ENCODE measurements at regions not wholly inside any gene's neighbourhood (a gene's known extent, or its start where the extent isn't known, plus 50 kb on each side); places are given as distances from the start of the nearest gene placed in this dataset.

- DNase-seq = no peak
These were observed 146.6 kb downstream of the AASDH start for GRCh38 chr4:56240554-56241174.

DNA sequence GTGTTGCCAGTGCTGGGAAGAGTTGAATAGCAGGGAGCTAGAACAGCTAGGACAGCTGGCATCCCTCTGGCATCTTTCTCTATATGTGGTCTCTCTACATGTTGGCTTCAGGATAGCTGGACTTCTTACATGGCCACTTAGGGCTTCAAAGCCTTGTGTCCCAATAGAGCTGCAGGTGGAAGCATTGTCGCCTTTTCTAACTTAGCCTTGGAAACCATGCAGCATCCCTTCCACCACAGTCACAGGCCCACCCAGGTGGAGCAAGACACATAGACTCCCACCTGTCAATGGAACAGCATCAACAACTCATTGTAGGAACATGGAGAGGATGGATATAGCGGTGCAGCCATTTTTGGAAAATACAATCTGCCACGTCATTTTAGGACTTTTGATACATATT is 149.0 kb downstream of the AASDH start:
- DNase-seq = no peak

GRCh38 chr4:56235725-56236124 is 151.6 kb downstream of the AASDH start:
- DNase-seq = no peak

DNA sequence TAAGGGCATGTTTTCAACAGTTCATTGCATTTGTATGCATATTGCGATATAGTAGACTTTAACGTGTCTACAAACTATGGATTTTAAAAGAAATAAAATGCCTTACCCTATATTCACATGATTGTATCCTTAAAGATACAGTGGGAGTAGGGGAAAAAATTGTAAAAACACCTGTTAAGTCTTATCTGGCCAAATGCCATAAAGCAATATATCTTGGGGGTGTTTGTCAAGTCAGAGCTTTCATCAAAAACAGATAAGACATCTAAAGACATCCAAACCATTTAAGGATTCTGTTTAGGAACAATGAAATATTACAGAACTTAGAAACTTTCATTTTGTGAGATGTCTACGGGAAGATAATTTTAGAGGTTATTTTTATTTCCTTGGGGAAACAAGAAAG is 152.3 kb downstream of the AASDH start:
- no peak for DNase-seq

GRCh38 chr4:56234098-56234497 is 153.2 kb downstream of the AASDH start:
- no peak for DNase-seq

GRCh38 chr4:56231410-56231809 is 155.9 kb downstream of the AASDH start:
- DNase-seq = no peak

DNA sequence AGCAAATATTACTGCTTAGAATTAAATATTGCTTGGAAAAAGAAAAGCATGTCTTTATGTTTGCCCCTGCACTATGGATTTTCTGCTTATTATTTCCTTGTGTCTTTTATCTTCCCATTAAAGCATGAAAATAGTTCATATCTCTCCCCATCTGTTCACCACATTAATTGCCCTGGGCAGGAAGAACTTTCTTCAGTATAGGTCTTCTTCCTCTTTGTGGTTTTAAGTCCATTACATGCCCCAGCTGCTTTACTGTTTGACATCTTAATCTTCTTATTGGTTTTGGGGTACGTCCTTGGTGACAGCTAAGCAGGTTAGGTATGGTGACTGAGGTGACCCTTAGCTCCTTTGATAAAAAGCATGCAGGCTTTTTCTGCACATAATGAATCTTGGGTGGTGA is 157.3 kb downstream of the AASDH start:
- DNase-seq = no peak

DNA sequence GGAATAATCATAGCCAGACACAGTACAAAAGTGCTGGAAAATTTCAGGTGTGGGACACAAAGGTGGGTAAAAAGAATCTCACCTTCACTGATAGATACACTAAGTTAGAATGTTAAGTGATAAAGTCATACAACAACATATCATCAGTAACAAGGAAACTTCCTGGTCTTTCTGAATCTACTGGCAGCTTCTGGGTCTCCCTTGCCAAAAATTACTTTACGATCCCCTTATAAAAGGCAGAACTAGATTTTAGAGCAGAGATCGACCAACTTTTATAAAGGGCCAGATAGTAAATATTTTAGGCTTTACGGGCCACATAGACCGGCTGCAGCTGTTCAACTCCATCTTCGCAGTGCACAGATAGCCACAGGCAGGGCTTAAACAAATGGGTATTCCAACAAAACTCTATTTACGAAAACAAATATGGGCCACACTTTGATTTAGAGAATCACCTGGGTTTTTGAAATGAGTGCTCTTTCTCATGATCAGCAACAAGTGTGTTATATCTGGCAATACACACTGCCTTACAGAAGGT is 159.9 kb downstream of the AASDH start:
- no peak for DNase-seq

- no peak for DNase-seq
These were observed 160.7 kb downstream of the AASDH start for GRCh38 chr4:56226579-56226978.

DNA sequence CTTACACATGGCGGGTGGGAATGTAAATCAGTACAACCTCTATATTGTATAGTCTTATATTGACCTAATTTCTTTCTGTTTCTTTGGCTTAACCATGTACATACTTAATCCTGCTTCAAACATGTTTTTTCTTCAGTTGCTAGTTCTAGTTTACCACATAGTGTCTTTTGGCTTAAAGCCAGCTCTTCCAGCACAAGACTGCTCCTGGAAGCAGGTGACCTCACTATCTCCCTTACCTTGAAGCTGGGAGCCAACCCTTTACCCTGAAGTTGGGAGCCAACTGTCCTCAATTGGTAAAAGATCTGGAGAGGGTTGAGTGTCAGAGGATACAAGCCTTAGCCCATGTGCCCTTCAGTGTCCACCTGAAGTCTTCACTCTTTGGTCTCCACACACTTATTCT is 162.7 kb downstream of the AASDH start:
- no peak for DNase-seq

- DNase-seq = no peak
These were observed 164.8 kb downstream of the AASDH start for GRCh38 chr4:56222514-56222913.

- no peak for DNase-seq
These were observed 167.0 kb downstream of the AASDH start for GRCh38 chr4:56220261-56220660.

GRCh38 chr4:56219447-56219846 is 167.8 kb downstream of the AASDH start:
- no peak for DNase-seq

GRCh38 chr4:56218230-56218895 is 168.9 kb downstream of the AASDH start:
- DNase-seq = no peak

GRCh38 chr4:56217343-56217890 is 169.9 kb downstream of the AASDH start:
- no peak for DNase-seq

- DNase-seq = peak; percentile 4
These were observed 171.4 kb downstream of the AASDH start for GRCh38 chr4:56215901-56216300.

GRCh38 chr4:56215141-56215783 is 172.0 kb downstream of the AASDH start:
- no peak for DNase-seq

GRCh38 chr4:56213543-56213942 is 173.7 kb downstream of the AASDH start:
- no peak for DNase-seq

GRCh38 chr4:56212774-56213173 is 174.5 kb downstream of the AASDH start:
- no peak for DNase-seq

DNA sequence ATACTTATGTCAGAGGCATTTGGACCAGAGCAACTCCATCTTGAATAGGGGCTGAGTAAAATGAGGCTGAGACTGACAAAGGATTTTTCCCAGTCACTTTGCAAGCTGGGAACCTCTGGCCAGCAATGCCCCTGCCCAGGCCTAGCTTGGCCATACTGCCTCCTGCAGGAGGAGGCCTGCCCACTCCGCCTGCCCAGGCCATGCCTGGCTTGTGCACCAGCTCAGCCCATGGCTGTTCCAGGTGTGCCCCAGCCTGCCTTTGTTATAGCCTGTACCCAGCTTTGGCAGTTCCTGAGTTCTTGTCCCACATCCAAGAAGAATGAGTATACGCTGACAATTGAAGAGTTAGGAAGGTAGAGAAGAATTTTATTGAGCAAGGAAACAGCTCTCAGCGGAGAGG is 176.1 kb downstream of the AASDH start:
- no peak for DNase-seq

DNA sequence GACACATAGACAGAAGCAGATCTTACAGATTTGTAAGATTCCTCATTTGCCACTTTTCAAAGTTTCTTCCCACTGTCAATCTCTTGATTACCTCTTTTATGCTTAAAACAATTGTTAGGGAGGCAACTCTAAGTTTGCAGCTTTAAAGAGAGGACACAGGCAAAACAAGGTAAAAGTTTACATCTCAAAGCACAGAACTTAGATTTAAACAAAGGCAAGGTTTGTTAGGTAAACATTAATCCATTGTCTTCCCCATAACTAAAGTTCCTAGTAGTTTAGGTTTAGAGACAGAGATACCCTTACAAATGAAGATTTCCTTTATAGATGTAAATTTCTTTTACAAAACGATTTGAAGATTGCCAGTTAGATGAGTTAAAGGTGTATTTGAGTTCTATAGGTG is 176.9 kb downstream of the AASDH start:
- no peak for DNase-seq

DNA sequence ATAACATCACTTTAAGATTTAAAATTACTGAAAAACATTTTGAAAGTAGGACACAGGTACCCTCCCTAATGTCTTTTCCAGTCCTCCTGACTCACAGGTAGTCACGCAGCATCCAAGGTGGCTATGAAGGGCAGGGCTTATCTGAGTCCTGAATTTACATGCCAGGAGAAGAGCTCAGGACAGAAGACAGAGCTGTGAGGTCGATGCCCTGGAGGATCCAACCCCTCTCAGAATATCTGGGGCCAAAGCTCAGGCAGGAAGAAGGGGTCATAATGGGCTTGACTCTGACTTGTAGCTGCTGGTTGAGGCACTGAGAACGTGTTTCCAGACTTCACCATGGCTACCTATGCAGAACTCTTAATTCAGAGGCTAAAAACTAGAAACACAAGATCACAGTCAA is 177.5 kb downstream of the AASDH start:
- no peak for DNase-seq

- no peak for DNase-seq
These were observed 179.2 kb downstream of the AASDH start for GRCh38 chr4:56208103-56208502.

GRCh38 chr4:56206258-56206657 is 181.0 kb downstream of the AASDH start:
- DNase-seq = no peak

Data from 8988T (cell line).